ENCODE measurements at regions not wholly inside any gene's neighbourhood (a gene's known extent, or its start where the extent isn't known, plus 50 kb on each side); places are given as distances from the start of the nearest gene placed in this dataset.

- DNase-seq: no peak
Observed at GRCh38 chr11:43576320-43576802, 104.2 kb upstream of the HSD17B12 start.

DNA sequence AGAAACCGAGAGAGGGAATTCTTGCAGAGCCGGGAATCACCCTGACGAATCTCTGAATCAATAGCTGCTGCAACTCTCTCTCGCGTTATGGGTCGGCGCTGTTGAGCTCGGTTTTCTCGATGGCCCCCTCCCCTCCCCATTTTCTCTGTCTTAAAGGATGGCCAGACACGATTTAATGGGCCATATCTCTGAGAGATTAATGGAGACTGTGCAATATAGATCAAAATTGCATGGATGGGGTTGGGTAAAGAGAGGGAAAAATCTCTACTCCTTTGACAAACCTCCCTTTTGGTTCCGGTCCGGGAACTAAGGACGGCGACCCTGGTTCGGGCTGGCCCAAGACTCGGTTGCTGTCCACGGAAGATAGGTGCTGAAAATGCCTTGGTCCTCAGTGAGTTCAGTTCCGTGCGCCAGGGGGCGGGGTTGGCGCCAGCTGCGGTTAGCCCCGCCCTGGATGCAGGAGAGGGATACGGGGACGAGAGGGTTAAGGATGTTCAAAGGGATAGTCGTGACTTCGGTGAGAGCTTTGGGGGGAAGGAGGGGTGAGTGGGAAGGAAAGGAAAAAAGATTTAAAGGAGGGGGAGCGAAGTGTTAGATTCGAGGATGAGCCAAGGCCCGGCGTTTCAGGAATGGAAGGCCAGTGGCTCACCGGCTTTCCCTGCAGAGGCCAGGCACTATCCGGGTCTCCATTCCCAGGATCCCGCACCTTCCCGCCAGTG is 103.6 kb upstream of the HSD17B12 start:
- DNase-seq: peak; percentile 13

- no peak for DNase-seq
Observed at GRCh38 chr11:43577566-43578264, 102.8 kb upstream of the HSD17B12 start.

- no peak for DNase-seq
Observed at GRCh38 chr11:43578346-43579170, 102.0 kb upstream of the HSD17B12 start.

- DNase-seq: no peak
Observed at GRCh38 chr11:43579171-43579918, 101.2 kb upstream of the HSD17B12 start.

DNA sequence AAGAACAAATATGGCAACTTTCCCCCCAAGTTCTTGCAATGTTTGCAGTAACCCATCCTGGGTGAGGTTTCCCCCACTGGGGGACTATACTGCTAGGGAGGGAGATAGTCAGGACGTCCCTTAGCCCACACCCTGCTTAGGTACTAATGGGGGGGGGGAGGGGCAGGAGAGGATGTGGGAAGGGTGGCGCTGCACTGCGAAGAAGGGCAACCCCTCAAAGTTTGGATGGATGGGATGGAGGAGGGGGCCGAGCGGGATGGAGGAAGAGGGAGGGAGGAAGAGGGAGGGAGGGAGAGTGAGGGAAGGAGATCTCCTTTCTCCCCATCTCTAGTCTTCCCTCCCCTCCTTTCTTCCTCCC is 100.6 kb upstream of the HSD17B12 start:
- no peak for DNase-seq

- DNase-seq: no peak
Observed at GRCh38 chr11:43580735-43581369, 99.7 kb upstream of the HSD17B12 start.

GRCh38 chr11:43581370-43582023 is 99.0 kb upstream of the HSD17B12 start:
- DNase-seq: no peak

- no peak for DNase-seq
Observed at GRCh38 chr11:43582024-43582862, 98.3 kb upstream of the HSD17B12 start.

DNA sequence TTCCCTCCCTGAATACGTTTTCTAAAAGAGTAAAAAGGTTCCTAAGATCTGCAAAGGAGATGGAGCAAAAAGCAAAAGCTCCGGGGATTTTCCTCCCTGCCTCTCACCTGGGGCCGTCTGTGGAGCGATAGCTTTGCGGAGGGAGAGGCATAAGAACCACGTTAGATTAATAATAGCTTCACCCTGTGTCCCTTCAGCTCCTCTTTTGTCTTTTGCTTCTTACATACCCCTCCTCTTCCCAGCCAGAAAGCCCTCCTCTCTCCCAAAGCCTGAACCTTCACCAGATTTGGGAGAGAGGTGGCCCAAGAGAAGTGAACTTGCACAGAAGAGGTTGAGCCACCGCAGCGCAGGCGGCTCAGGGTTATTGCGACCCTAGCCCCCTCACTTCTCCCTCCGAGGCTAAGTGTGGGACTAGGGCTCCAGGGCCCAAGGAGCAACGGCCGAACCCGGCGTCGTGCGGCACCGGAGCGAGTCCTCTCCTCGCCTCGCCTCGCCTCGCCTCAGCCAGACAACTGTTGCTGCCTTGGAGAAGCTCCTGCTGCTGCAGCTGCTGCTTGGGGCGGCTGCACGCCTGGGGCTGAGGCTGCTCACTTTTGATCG is 97.6 kb upstream of the HSD17B12 start:
- DNase-seq: no peak

DNA sequence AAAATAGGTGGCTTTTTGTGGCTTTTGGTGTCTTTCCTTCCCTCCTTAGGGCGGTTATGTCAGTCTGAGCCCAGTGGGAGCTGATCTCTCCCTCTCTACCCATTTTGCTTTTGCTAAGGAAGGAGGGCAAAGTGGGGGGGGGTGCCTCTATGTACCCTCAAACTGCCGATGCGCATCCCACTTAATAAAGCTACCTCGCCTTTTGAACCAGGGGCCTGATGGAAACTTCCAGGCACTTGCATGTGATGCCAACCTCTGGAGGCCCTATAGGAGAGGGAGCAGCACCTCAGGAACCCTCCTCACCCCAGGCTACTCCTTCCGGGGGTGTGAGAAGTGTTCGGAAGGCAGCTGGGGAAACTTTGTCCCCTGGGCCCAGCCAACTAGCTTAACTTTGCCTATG is 97.0 kb upstream of the HSD17B12 start:
- DNase-seq: no peak

- no peak for DNase-seq
Observed at GRCh38 chr11:43585877-43586608, 94.5 kb upstream of the HSD17B12 start.

GRCh38 chr11:43589601-43590250 is 90.8 kb upstream of the HSD17B12 start:
- DNase-seq: no peak

DNA sequence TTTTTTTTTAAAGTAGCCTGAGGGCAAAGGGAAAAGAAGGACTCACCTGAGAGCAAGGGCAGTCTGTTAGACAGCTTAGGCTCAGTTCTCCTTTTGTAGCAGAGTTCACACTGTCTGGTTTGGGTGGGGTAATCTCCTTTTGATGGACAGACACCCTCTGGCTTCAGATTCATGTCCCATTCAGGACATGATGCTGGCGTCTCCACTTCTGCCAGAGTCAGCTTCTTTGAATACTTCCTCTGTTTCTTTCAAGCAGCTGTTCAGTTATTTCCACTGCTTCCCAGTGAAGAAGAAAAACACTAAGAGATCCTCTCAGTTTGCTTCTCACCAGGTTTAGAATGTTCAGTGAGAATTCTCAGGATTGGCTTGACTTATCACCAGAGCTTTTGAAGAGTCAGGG is 79.0 kb upstream of the HSD17B12 start:
- no peak for DNase-seq

GRCh38 chr11:43602670-43603069 is 77.9 kb upstream of the HSD17B12 start:
- DNase-seq: no peak

GRCh38 chr11:43614214-43614613 is 66.3 kb upstream of the HSD17B12 start:
- DNase-seq: no peak

DNA sequence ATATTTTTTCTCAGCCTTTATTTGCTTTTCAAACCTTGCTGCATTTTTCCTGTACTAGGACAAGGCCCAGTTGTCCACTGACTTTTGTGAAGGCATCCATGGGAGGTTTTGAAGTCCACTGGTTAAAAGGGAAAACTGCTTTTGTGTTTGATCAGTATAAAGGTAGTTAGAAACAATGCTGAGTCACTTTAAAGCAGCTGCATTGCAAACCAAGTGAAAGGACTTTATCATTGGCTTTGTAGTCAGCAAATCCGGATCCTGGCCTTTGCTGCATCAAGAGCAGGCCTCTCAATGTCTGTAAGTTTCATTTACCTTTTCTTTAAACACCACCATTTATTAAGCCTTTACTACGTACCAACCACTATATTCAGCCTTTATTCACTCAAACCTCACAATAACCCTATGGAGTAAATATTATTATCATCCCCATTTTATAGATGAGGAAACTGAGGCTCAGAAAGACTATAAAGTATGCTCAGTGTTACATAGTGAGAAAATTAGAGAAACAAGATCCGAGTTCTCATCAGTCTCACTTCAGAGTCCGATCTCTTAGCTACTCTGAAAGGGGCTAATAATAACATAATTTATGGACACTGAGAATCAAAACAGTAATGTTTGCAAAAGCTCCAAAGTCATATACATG is 60.6 kb upstream of the HSD17B12 start:
- no peak for DNase-seq

DNA sequence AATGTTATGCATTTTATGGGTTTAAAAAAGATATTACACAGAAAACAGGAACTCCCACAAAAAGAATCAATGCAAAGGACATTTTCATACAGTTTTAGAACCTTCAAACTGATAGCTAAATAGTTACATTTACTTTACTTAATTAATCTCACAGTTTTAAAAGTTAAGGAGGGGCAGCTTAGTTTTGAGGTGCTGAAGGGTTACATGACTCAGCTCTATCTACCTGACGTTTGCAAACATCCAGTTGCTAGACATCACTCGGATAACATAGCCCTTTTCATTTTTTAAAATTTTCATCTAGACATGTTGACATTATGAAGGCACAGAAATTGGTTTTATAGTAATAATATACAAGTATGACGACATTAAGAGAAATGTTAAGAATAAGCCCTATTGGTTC is 53.7 kb upstream of the HSD17B12 start:
- no peak for DNase-seq

Data from kidney glomerular epithelial cell (primary cell).